ENCODE measurements at regions not wholly inside any gene's neighbourhood (a gene's known extent, or its start where the extent isn't known, plus 50 kb on each side); places are given as distances from the start of the nearest gene placed in this dataset.

DNA sequence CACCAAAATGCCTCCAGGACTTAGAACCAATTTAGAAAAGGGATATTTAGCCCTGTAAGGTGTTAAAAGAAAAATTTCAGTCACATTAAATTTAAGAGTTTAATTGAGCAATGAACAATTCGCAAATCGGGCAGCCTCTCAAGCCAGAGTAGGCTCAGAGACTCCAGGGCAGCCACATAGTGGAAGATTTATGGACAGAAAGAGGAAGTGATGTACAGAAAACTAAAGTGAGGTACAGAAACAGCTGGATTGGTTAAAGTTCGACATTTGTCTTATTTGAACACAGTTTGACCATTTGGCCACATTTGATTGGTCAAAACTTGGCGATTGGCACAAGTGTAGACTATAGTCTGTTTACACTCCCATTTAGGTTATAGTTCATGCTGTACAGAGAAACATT, 525.9 kb upstream of the ZNF608 start:
- ChIA-PET CTCF (no interaction called here), POLR2A (no interaction called here)
- no peaks in the 10 kb centered on the region for H3K4me1 Mint-ChIP-seq
- no peak overlapping the region for H3K27ac Mint-ChIP-seq
- WGBS (ENCODE audit: insufficient coverage) = 30% methylated on average over 3 of the region's 4 CpGs
- H3K9me3 Mint-ChIP-seq = peaks cover 4 to 12% (median 9%) of the 10 kb centered on the region in 3 donors
- H3K4me1 ChIP-seq (ENCODE audit: control insufficient read depth in 1 of 2, extremely low read depth in 1 of 2, insufficient read depth in 2 of 2, low read length in 2 of 2) = no peaks in the 10 kb centered on the region
- H3K9me3 ChIP-seq = no peaks in the 10 kb centered on the region
- H3K27me3 ChIP-seq (replicated peaks in 1 of 2; ENCODE audit: control insufficient read depth in 2 of 2, extremely low read depth in 1 of 2, insufficient read depth in 2 of 2, low read length in 1 of 2) = no peaks in the 10 kb centered on the region
- H3K4me3 Mint-ChIP-seq = no peak overlapping the region
- no peaks in the 10 kb centered on the region for H3K36me3 Mint-ChIP-seq
- no peak overlapping the region for H3K4me3 ChIP-seq (ENCODE audit: control insufficient read depth in 1 of 2, extremely low read depth in 1 of 2, low read length in 1 of 2)
- H3K27me3 Mint-ChIP-seq = no peaks in the 10 kb centered on the region
- ATAC-seq (replicated peaks in 1 of 4) (no peak), DNase-seq (no peak)
- no peaks in the 10 kb centered on the region for H3K36me3 ChIP-seq (ENCODE audit: control insufficient read depth in 2 of 2, extremely low read depth in 1 of 2, insufficient read depth in 1 of 2, low read length in 1 of 2)
- no peak overlapping the region for H3K27ac ChIP-seq (ENCODE audit: low read length)

DNA sequence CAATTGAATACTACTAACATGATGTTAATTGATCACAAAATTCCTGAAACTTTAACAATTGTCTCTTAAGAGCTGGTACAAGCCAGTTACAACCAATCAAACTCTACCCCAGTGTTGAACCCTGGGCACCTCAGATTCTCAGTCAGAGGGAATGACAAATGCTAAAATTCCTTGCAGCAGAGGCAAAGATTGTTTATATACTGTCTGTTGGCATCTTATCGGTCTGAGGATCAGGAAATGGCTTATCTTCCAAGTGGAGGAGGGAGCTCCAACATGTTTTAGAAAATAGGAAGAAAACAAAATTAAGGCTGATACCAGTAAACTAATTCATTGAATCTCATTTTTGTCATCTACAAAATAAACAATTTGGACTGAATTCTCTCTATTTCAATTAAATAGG, 527.8 kb upstream of the ZNF608 start:
- CTCF ChIA-PET = no interaction called here
- Histone ChIP-seq H3K4me3 (ENCODE audit: control insufficient read depth in 1 of 2, extremely low read depth in 1 of 2, low read length in 1 of 2) (no peak overlapping the region), H3K9me3 (no peaks in the 10 kb centered on the region), H3K27me3 (replicated peaks in 1 of 2; ENCODE audit: control insufficient read depth in 2 of 2, extremely low read depth in 1 of 2, insufficient read depth in 2 of 2, low read length in 1 of 2) (no peaks in the 10 kb centered on the region), H3K36me3 (ENCODE audit: control insufficient read depth in 2 of 2, extremely low read depth in 1 of 2, insufficient read depth in 1 of 2, low read length in 1 of 2) (no peaks in the 10 kb centered on the region), H3K4me1 (ENCODE audit: control insufficient read depth in 1 of 2, extremely low read depth in 1 of 2, insufficient read depth in 2 of 2, low read length in 2 of 2) (no peaks in the 10 kb centered on the region), H3K27ac (ENCODE audit: low read length) (no peak overlapping the region)
- H3K27ac Mint-ChIP-seq = no peak overlapping the region
- no peaks in the 10 kb centered on the region for H3K27me3 Mint-ChIP-seq
- no peak overlapping the region for H3K4me3 Mint-ChIP-seq
- DNase-seq = no peak
- WGBS (ENCODE audit: insufficient coverage) = no CpG with 5 or more reads among the region's 1 CpG
- POLR2A ChIA-PET = no interaction called here
- H3K4me1 Mint-ChIP-seq = no peaks in the 10 kb centered on the region
- H3K9me3 Mint-ChIP-seq = peaks cover 7 to 9% (median 8%) of the 10 kb centered on the region in 3 donors
- no peaks in the 10 kb centered on the region for H3K36me3 Mint-ChIP-seq
- ATAC-seq (replicated peaks in 1 of 4) = no peak

DNA sequence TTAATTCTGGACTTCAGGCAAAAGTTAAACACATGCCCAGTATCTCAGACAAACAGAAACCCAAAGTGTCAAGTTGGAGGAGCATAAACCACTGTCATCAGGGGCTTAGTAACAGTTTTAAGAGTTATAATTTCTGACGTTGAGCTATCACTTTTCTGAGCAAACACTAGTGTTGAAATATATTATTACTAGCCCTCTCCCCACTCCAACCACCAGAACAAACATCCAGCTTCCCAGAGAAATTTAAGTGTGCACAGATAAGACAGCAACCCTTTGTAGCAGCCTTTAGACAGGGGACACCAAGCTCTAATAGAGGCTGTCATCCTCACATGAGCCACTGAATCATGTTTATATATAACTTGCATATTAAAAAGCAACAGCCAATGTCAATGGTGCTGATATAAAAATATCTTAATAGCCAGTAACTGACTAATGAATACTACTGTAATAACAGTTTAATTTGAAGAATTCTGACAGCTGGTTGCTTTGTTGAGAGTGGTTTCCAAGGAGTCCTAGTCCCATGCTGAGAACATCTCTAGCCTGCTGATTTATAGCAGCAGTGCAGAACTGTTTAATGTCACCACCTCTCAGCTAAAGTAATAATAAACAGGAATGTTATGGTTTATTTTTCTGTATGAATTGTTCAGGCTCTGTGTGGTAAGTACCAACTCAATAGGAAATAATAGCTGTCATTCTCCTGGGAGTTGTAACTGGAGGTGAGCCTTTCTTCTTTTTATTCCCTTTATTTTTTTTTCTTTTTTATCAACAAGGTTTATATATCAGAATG, 528.7 kb upstream of the ZNF608 start:
- no peak for ATAC-seq (replicated peaks in 1 of 4)
- no peaks in the 10 kb centered on the region for H3K9me3 ChIP-seq
- H3K4me3 Mint-ChIP-seq = no peak overlapping the region

DNA sequence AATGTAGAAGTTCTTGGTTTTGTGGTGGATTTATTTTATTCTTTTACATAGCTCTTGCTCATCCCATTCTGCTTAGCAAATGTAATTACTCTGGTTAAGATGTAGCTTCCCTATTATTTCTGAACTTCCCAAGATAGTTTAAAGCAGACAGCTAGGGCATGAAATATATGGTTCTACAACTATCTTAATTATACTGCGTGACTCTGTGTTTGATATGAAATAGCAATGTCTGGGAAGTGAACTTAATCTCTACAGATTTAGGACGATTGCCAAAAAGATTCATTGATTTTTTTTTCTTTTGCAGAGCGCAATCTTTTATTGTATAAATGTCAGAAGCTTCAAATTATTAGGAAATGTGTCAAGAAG, 529.3 kb upstream of the ZNF608 start:
- Mint-ChIP-seq H3K9me3 (peaks cover 8 to 9% (median 9%) of the 10 kb centered on the region in 3 donors), H3K27me3 (no peaks in the 10 kb centered on the region), H3K4me1 (no peaks in the 10 kb centered on the region), H3K4me3 (no peak overlapping the region), H3K36me3 (no peaks in the 10 kb centered on the region), H3K27ac (no peak overlapping the region)
- POLR2A ChIA-PET = no interaction called here
- ATAC-seq (replicated peaks in 1 of 4) = no peak
- Histone ChIP-seq H3K4me1 (ENCODE audit: control insufficient read depth in 1 of 2, extremely low read depth in 1 of 2, insufficient read depth in 2 of 2, low read length in 2 of 2) (no peaks in the 10 kb centered on the region), H3K9me3 (no peaks in the 10 kb centered on the region), H3K27ac (ENCODE audit: low read length) (no peak overlapping the region), H3K27me3 (replicated peaks in 1 of 2; ENCODE audit: control insufficient read depth in 2 of 2, extremely low read depth in 1 of 2, insufficient read depth in 2 of 2, low read length in 1 of 2) (no peaks in the 10 kb centered on the region), H3K4me3 (ENCODE audit: control insufficient read depth in 1 of 2, extremely low read depth in 1 of 2, low read length in 1 of 2) (no peak overlapping the region), H3K36me3 (ENCODE audit: control insufficient read depth in 2 of 2, extremely low read depth in 1 of 2, insufficient read depth in 1 of 2, low read length in 1 of 2) (no peaks in the 10 kb centered on the region)
- CTCF ChIA-PET = no interaction called here
- no peak for DNase-seq
- no CpG with 5 or more reads among the region's 3 CpGs for WGBS (ENCODE audit: insufficient coverage)

More for the DNA sequence above, 528.7 kb upstream of the ZNF608 start:
- no peaks in the 10 kb centered on the region for H3K27me3 Mint-ChIP-seq
- no peak for DNase-seq
- no CpG with 5 or more reads among the region's 1 CpG for WGBS (ENCODE audit: insufficient coverage)
- Histone ChIP-seq H3K4me3 (ENCODE audit: control insufficient read depth in 1 of 2, extremely low read depth in 1 of 2, low read length in 1 of 2) (no peak overlapping the region), H3K4me1 (ENCODE audit: control insufficient read depth in 1 of 2, extremely low read depth in 1 of 2, insufficient read depth in 2 of 2, low read length in 2 of 2) (no peaks in the 10 kb centered on the region), H3K27ac (ENCODE audit: low read length) (no peak overlapping the region), H3K27me3 (replicated peaks in 1 of 2; ENCODE audit: control insufficient read depth in 2 of 2, extremely low read depth in 1 of 2, insufficient read depth in 2 of 2, low read length in 1 of 2) (no peaks in the 10 kb centered on the region), H3K36me3 (ENCODE audit: control insufficient read depth in 2 of 2, extremely low read depth in 1 of 2, insufficient read depth in 1 of 2, low read length in 1 of 2) (no peaks in the 10 kb centered on the region)
- H3K36me3 Mint-ChIP-seq = no peaks in the 10 kb centered on the region
- CTCF ChIA-PET = interaction anchor here in 1 of 2 donors (0.7 kb wide), 1 partner anchor 292 kb away, joined by 3 read pairs; no protein-coding TSS in a partner anchor
- H3K4me1 Mint-ChIP-seq = no peaks in the 10 kb centered on the region
- no peak overlapping the region for H3K27ac Mint-ChIP-seq
- peaks cover 8 to 9% (median 9%) of the 10 kb centered on the region in 3 donors for H3K9me3 Mint-ChIP-seq
- POLR2A ChIA-PET = no interaction called here

DNA sequence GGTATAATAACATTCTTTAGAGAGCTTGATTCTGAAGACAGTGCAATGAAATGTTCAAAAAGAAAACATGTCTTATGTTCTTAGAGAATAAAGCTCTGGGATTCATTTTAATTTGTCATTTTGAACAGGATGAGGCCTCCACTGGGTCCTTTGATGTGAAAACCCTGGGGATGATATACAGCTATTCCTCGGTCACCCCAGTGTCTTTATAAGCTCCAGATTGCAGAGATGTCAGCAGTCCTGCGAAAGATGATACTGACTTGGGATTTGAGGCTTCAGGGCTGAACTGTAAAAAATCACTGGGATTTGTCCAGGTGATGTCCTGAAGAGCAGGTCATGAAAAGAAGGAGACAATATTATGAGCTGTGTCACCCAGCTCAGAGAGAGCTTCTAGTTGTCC, 529.7 kb upstream of the ZNF608 start:
- Histone ChIP-seq H3K36me3 (ENCODE audit: control insufficient read depth in 2 of 2, extremely low read depth in 1 of 2, insufficient read depth in 1 of 2, low read length in 1 of 2) (no peaks in the 10 kb centered on the region), H3K4me3 (ENCODE audit: control insufficient read depth in 1 of 2, extremely low read depth in 1 of 2, low read length in 1 of 2) (no peak overlapping the region), H3K27ac (ENCODE audit: low read length) (no peak overlapping the region), H3K9me3 (no peaks in the 10 kb centered on the region), H3K4me1 (ENCODE audit: control insufficient read depth in 1 of 2, extremely low read depth in 1 of 2, insufficient read depth in 2 of 2, low read length in 2 of 2) (no peaks in the 10 kb centered on the region), H3K27me3 (replicated peaks in 1 of 2; ENCODE audit: control insufficient read depth in 2 of 2, extremely low read depth in 1 of 2, insufficient read depth in 2 of 2, low read length in 1 of 2) (no peaks in the 10 kb centered on the region)
- DNase-seq (no peak), ATAC-seq (replicated peaks in 1 of 4) (no peak)
- no CpG with 5 or more reads among the region's 2 CpGs for WGBS (ENCODE audit: insufficient coverage)
- Mint-ChIP-seq H3K4me1 (no peaks in the 10 kb centered on the region), H3K27ac (no peak overlapping the region), H3K4me3 (no peak overlapping the region), H3K27me3 (no peaks in the 10 kb centered on the region), H3K36me3 (no peaks in the 10 kb centered on the region), H3K9me3 (peaks cover 8 to 9% (median 9%) of the 10 kb centered on the region in 3 donors)
- CTCF ChIA-PET = no interaction called here
- POLR2A ChIA-PET = no interaction called here

DNA sequence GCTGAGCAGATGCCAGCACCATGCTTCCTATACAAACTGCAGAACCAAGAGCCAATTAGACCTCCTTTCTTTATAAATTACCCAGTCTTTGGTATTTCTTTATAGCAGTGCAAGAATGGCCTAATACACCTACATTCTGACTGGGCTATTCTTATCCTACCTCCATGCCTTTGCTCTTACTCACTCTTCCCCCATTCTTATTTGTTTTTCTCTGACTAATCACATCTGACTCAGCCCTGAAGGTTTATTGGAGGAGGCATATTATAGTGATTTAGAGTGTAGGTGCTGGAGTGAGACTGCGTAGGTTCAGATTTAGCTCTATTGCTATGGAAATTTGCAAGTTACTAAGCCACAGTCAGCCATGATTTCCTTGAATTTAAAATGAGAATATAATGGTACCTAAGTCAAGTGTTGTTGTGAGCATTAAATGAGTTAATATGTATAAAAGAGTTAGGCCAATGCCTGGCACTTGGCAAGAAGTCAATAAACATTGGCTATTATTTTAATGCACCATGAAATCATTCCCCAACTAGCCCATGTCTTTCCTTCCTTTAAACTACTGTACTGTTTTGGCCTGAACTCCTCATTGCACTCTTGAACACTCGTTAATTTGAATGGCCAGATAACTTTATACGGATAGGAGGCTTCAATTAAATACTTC, 531.2 kb upstream of the ZNF608 start:
- Histone ChIP-seq H3K27ac (ENCODE audit: low read length) (no peak overlapping the region), H3K36me3 (ENCODE audit: control insufficient read depth in 2 of 2, extremely low read depth in 1 of 2, insufficient read depth in 1 of 2, low read length in 1 of 2) (no peaks in the 10 kb centered on the region), H3K9me3 (no peaks in the 10 kb centered on the region), H3K27me3 (replicated peaks in 1 of 2; ENCODE audit: control insufficient read depth in 2 of 2, extremely low read depth in 1 of 2, insufficient read depth in 2 of 2, low read length in 1 of 2) (no peaks in the 10 kb centered on the region), H3K4me1 (ENCODE audit: control insufficient read depth in 1 of 2, extremely low read depth in 1 of 2, insufficient read depth in 2 of 2, low read length in 2 of 2) (no peaks in the 10 kb centered on the region), H3K4me3 (ENCODE audit: control insufficient read depth in 1 of 2, extremely low read depth in 1 of 2, low read length in 1 of 2) (no peak overlapping the region)
- H3K27ac Mint-ChIP-seq = no peak overlapping the region
- peaks cover 4 to 9% (median 7%) of the 10 kb centered on the region in 3 donors for H3K9me3 Mint-ChIP-seq
- WGBS (ENCODE audit: insufficient coverage) = 90% methylated on average over 1 of the region's 3 CpGs
- no peaks in the 10 kb centered on the region for H3K36me3 Mint-ChIP-seq
- CTCF ChIA-PET = no interaction called here
- POLR2A ChIA-PET = no interaction called here
- no peak overlapping the region for H3K4me3 Mint-ChIP-seq
- H3K27me3 Mint-ChIP-seq = no peaks in the 10 kb centered on the region
- ATAC-seq (replicated peaks in 1 of 4) = no peak
- DNase-seq = no peak
- no peaks in the 10 kb centered on the region for H3K4me1 Mint-ChIP-seq

Measured in T-cell (primary cell).